WTC11 (cell line): ENCODE measurements at regions not wholly inside any gene's neighbourhood (a gene's known extent, or its start where the extent isn't known, plus 50 kb on each side); places are given as distances from the start of the nearest gene placed in this dataset.

Source experiments
- CBFB ChIP-seq: sonication (generic); formaldehyde crosslinking; IDR thresholded peaks from 2 replicates; pipeline ENCODE4 v1.8.1; 2022; ENCODE audit warnings: mild to moderate bottlenecking, low read depth, missing genetic modification reagents
- CREB1 ChIP-seq: sonication (generic); formaldehyde crosslinking; IDR thresholded peaks from 2 replicates; pipeline ENCODE4 v1.8.0; 2023; ENCODE audit warnings: mild to moderate bottlenecking, missing genetic modification reagents
- ETV6 ChIP-seq: sonication (generic); formaldehyde crosslinking; IDR thresholded peaks from 2 replicates; pipeline ENCODE4 v1.8.1; 2022; ENCODE audit warnings: mild to moderate bottlenecking, missing genetic modification reagents
- JUN ChIP-seq: sonication (generic); formaldehyde crosslinking; IDR thresholded peaks from 2 replicates; pipeline ENCODE4 v1.8.0; 2023; ENCODE audit warnings: mild to moderate bottlenecking, missing genetic modification reagents
- NR1H2 ChIP-seq: sonication (generic); formaldehyde crosslinking; IDR thresholded peaks from 2 replicates; pipeline ENCODE4 v1.9.0; 2021; ENCODE audit warnings: mild to moderate bottlenecking, moderate library complexity, missing genetic modification reagents
- TF ChIP-seq, protein P1 (sequence below): sonication (generic); formaldehyde crosslinking; IDR thresholded peaks from 2 replicates; pipeline ENCODE4 v1.8.0; 2022; ENCODE audit warnings: mild to moderate bottlenecking, missing genetic modification reagents
- TF ChIP-seq, protein P2 (sequence below): fragments of 200-600 bp; IDR thresholded peaks from 2 replicates; pipeline ENCODE4 v1.8.0; 2022; ENCODE audit warnings: antibody characterized with exemption
- TF ChIP-seq, protein P3 (sequence below): sonication (generic); formaldehyde crosslinking; IDR thresholded peaks from 2 replicates; pipeline ENCODE4 v1.8.1; 2022; ENCODE audit warnings: low read depth, missing genetic modification reagents, borderline replicate concordance

DNA sequence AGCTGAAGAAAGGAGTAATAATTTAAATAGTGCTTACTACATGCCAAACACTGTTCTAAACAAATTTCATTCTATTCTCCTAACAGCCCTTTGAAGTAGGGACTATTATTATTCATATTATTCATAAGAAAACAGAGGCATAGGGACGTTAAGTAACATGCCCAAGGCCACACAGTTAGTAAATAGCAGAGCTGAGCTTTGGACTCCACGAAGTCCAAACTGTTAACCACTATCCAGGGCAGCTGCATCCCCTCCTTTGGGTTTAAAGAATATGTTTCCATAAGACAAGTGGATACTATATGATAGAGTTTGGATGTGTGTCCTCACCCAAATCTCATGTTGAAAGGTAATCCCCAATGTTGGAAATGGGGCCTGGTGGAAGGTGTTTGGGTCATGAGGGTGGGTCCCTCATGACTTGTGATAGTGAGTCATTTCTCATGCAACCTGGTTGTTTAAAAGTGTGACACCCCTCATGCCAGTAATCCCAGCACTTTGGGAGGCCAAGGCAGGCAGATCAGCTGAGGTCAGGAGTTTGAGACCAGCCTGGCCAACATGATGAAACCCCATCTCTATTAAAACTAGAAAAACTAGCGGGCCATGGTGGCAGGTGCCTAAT is 144.0 kb upstream of the CXADR start:
- TF ChIP-seq, protein P1, sequence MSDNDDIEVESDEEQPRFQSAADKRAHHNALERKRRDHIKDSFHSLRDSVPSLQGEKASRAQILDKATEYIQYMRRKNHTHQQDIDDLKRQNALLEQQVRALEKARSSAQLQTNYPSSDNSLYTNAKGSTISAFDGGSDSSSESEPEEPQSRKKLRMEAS, result no peak
- TF ChIP-seq, protein P2, sequence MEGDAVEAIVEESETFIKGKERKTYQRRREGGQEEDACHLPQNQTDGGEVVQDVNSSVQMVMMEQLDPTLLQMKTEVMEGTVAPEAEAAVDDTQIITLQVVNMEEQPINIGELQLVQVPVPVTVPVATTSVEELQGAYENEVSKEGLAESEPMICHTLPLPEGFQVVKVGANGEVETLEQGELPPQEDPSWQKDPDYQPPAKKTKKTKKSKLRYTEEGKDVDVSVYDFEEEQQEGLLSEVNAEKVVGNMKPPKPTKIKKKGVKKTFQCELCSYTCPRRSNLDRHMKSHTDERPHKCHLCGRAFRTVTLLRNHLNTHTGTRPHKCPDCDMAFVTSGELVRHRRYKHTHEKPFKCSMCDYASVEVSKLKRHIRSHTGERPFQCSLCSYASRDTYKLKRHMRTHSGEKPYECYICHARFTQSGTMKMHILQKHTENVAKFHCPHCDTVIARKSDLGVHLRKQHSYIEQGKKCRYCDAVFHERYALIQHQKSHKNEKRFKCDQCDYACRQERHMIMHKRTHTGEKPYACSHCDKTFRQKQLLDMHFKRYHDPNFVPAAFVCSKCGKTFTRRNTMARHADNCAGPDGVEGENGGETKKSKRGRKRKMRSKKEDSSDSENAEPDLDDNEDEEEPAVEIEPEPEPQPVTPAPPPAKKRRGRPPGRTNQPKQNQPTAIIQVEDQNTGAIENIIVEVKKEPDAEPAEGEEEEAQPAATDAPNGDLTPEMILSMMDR, result no peak
- TF ChIP-seq ETV6 (CRISPR knock-in tag) (no peak), NR1H2 (no peak), CBFB (no peak), JUN (CRISPR knock-in tag) (no peak), CREB1 (CRISPR knock-in tag) (no peak)
- TF ChIP-seq, protein P3, sequence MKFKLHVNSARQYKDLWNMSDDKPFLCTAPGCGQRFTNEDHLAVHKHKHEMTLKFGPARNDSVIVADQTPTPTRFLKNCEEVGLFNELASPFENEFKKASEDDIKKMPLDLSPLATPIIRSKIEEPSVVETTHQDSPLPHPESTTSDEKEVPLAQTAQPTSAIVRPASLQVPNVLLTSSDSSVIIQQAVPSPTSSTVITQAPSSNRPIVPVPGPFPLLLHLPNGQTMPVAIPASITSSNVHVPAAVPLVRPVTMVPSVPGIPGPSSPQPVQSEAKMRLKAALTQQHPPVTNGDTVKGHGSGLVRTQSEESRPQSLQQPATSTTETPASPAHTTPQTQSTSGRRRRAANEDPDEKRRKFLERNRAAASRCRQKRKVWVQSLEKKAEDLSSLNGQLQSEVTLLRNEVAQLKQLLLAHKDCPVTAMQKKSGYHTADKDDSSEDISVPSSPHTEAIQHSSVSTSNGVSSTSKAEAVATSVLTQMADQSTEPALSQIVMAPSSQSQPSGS, result no peak
